ENCODE measurements at regions not wholly inside any gene's neighbourhood (a gene's known extent, or its start where the extent isn't known, plus 50 kb on each side); places are given as distances from the start of the nearest gene placed in this dataset.

GRCh38 chr7:156524818-156525597 lies 115.6 kb upstream of the RNF32 start:
- 67% methylated on average over 11 of the region's 11 CpGs for WGBS (ENCODE audit: low lambda C conversion rate, missing lambda C conversion rate)
- peak; percentile 49 for DNase-seq (ENCODE audit: low spot score)
- Histone ChIP-seq H3K27me3 (no peaks in the 10 kb centered on the region), H3K4me1 (ENCODE audit: insufficient read depth) (peaks cover 4% of the 10 kb centered on the region), H3K9me3 (ENCODE audit: low read depth) (no peaks in the 10 kb centered on the region), H3K4me3 (no peak overlapping the region), H3K27ac (peak overlapping the region; percentile 64), H3K9me2 (replicated peaks; ENCODE audit: insufficient read depth) (no peaks in the 10 kb centered on the region), H3K4me2 (peak overlapping the region; percentile 32), H3K79me2 (no peaks in the 10 kb centered on the region), H4K20me1 (ENCODE audit: insufficient read depth, poor library complexity, severe bottlenecking) (no peaks in the 10 kb centered on the region), H3K36me3 (replicated peaks; ENCODE audit: insufficient read depth, low read depth) (no peaks in the 10 kb centered on the region), H2AFZ (no peak overlapping the region)
- TF ChIP-seq EZH2phosphoT487 (IDR thresholded peaks at IDR 0.05; ENCODE audit: low read depth, severe bottlenecking, unreplicated experiment) (no peak), EZH2 (IDR thresholded peaks at IDR 0.05; ENCODE audit: borderline replicate concordance) (no peak)

DNA sequence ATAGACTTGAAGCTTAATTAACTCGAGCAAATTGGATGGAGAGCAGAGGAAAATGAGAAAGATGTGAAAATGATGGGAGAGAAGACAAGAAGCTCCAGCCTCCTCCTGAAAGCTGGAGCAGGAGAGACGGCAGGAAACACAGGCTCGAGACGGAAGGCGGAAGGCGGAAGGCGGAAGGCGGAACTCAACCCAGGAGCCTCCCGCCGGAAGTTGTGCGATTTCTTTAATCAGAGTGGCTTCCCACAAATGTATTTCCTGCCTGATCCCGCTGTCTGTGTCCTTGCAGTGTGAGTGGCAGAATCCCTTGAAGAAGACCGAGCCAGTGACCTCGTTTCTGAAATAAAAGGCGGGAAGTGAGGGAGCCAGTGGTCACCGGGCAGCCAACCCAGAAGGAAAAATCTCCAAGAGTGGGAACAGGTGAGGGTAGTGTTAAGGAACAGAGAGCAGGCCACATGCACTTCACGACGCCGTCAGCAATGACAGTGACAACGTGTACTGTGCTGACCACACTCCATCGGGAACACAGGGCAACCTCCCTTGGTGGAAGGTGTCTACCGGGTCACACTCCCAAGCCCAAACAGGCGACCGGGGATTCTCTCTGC lies 117.0 kb upstream of the RNF32 start:
- H3K4me1 ChIP-seq (ENCODE audit: insufficient read depth) = peaks cover 4% of the 10 kb centered on the region
- H3K9me3 ChIP-seq (ENCODE audit: low read depth) = no peaks in the 10 kb centered on the region
- H3K27ac ChIP-seq = peak overlapping the region; percentile 64
- H3K4me2 ChIP-seq = no peak overlapping the region
- TF ChIP-seq CTCF (IDR thresholded peaks at IDR 0.05; ENCODE audit: poor library complexity) (no peak), EZH2 (IDR thresholded peaks at IDR 0.05; ENCODE audit: borderline replicate concordance) (no peak), EZH2phosphoT487 (IDR thresholded peaks at IDR 0.05; ENCODE audit: low read depth, severe bottlenecking, unreplicated experiment) (no peak)
- H3K36me3 ChIP-seq (replicated peaks; ENCODE audit: insufficient read depth, low read depth) = no peaks in the 10 kb centered on the region
- H3K27me3 ChIP-seq = no peaks in the 10 kb centered on the region
- H2AFZ ChIP-seq = no peak overlapping the region
- no peaks in the 10 kb centered on the region for H3K79me2 ChIP-seq
- H3K4me3 ChIP-seq = no peak overlapping the region
- DNase-seq (ENCODE audit: low spot score) = no peak
- no peaks in the 10 kb centered on the region for H4K20me1 ChIP-seq (ENCODE audit: insufficient read depth, poor library complexity, severe bottlenecking)
- H3K9me2 ChIP-seq (replicated peaks; ENCODE audit: insufficient read depth) = no peaks in the 10 kb centered on the region
- WGBS (ENCODE audit: low lambda C conversion rate, missing lambda C conversion rate) = 90% methylated on average over 24 of the region's 24 CpGs

DNA sequence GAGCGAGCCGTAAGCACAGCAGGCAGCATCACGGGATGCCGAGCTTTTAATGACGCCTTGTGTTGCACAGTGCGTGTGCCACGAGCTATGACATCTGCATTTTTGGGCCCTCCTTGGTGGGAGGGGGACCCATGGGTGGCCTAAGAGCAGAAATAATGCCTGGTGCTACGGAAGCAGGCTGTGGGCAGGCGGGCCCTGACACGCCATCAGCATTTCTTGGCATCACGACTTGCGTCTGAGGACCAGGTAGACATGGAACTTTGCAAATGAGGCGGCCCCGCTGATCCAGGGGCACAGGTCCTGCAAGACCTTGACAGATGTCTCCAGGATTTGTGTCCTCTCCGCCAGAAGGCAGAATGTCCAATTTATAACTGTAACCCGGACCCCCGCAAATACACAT lies 117.8 kb upstream of the RNF32 start:
- WGBS (ENCODE audit: low lambda C conversion rate, missing lambda C conversion rate) = 96% methylated on average over 17 of the region's 17 CpGs
- Histone ChIP-seq H3K36me3 (replicated peaks; ENCODE audit: insufficient read depth, low read depth) (no peaks in the 10 kb centered on the region), H3K4me3 (no peak overlapping the region), H3K79me2 (no peaks in the 10 kb centered on the region), H3K4me1 (ENCODE audit: insufficient read depth) (peaks cover 4% of the 10 kb centered on the region), H3K9me2 (replicated peaks; ENCODE audit: insufficient read depth) (no peaks in the 10 kb centered on the region), H3K4me2 (no peak overlapping the region), H4K20me1 (ENCODE audit: insufficient read depth, poor library complexity, severe bottlenecking) (no peaks in the 10 kb centered on the region), H3K27ac (no peak overlapping the region), H3K9me3 (ENCODE audit: low read depth) (no peaks in the 10 kb centered on the region), H3K27me3 (no peaks in the 10 kb centered on the region), H2AFZ (no peak overlapping the region)
- DNase-seq (ENCODE audit: low spot score) = no peak
- TF ChIP-seq EZH2 (IDR thresholded peaks at IDR 0.05; ENCODE audit: borderline replicate concordance) = no peak
- no peak for TF ChIP-seq CTCF (IDR thresholded peaks at IDR 0.05; ENCODE audit: poor library complexity)
- TF ChIP-seq EZH2phosphoT487 (IDR thresholded peaks at IDR 0.05; ENCODE audit: low read depth, severe bottlenecking, unreplicated experiment) = no peak

- Histone ChIP-seq H3K4me1 (ENCODE audit: insufficient read depth) (peaks cover 6% of the 10 kb centered on the region), H3K9me3 (ENCODE audit: low read depth) (no peaks in the 10 kb centered on the region), H3K4me2 (no peak overlapping the region), H3K27ac (no peak overlapping the region), H3K79me2 (no peaks in the 10 kb centered on the region), H3K27me3 (no peaks in the 10 kb centered on the region), H3K9me2 (replicated peaks; ENCODE audit: insufficient read depth) (no peaks in the 10 kb centered on the region), H3K36me3 (replicated peaks; ENCODE audit: insufficient read depth, low read depth) (no peaks in the 10 kb centered on the region), H4K20me1 (ENCODE audit: insufficient read depth, poor library complexity, severe bottlenecking) (no peaks in the 10 kb centered on the region), H2AFZ (no peak overlapping the region), H3K4me3 (no peak overlapping the region)
- TF ChIP-seq EZH2 (IDR thresholded peaks at IDR 0.05; ENCODE audit: borderline replicate concordance) (no peak), EZH2phosphoT487 (IDR thresholded peaks at IDR 0.05; ENCODE audit: low read depth, severe bottlenecking, unreplicated experiment) (no peak), CTCF (IDR thresholded peaks at IDR 0.05; ENCODE audit: poor library complexity) (no peak)
- DNase-seq (ENCODE audit: low spot score) = no peak
- 98% methylated on average over 11 of the region's 12 CpGs for WGBS (ENCODE audit: low lambda C conversion rate, missing lambda C conversion rate)
Observed at GRCh38 chr7:156519070-156519469, 121.5 kb upstream of the RNF32 start.

Measured in hepatocyte (in vitro differentiated cells).